H9 (cell line): ENCODE measurements at regions not wholly inside any gene's neighbourhood (a gene's known extent, or its start where the extent isn't known, plus 50 kb on each side); places are given as distances from the start of the nearest gene placed in this dataset.
A peak's percentile ranks its signal among the peaks of the same experiment; 100 is the strongest.

ENCODE experiments used
- DNase-seq: peaks from one replicate; pipeline ENCODE4 v3.0.0-alpha.2; 2017
- H2AFZ ChIP-seq: one replicate; pipeline ENCODE4 v1.6.1; 2013; ENCODE audit warnings: mild to moderate bottlenecking, low read length, control low read depth, moderate library complexity
- H2AK5ac ChIP-seq: 2 replicates; pipeline ENCODE4 v1.6.1; 2013; ENCODE audit warnings: low read length, control low read depth, mixed read lengths; ENCODE audit not compliant: insufficient read length
- H2BK120ac ChIP-seq: one replicate; pipeline ENCODE4 v1.6.1; 2013; ENCODE audit warnings: low read depth, mild to moderate bottlenecking, low read length, control low read depth, inconsistent platforms; ENCODE audit not compliant: poor library complexity, severe bottlenecking
- H2BK12ac ChIP-seq: 2 replicates; pipeline ENCODE4 v1.6.1; 2013; ENCODE audit warnings: low read length, control low read depth, mixed read lengths, low read depth; ENCODE audit not compliant: insufficient read length
- H2BK15ac ChIP-seq: 2 replicates; pipeline ENCODE4 v1.6.1; 2013; ENCODE audit warnings: low read depth, low read length, control low read depth
- H2BK20ac ChIP-seq: one replicate; pipeline ENCODE4 v1.6.1; 2013; ENCODE audit warnings: low read depth, mild to moderate bottlenecking, low read length, control low read depth, inconsistent platforms; ENCODE audit not compliant: poor library complexity, severe bottlenecking
- H2BK5ac ChIP-seq: 2 replicates; pipeline ENCODE4 v1.6.1; 2013; ENCODE audit warnings: low read length, control low read depth, mixed read lengths; ENCODE audit not compliant: insufficient read length
- H3K14ac ChIP-seq: 2 replicates; pipeline ENCODE4 v1.6.1; 2013; ENCODE audit warnings: low read length, control low read depth; ENCODE audit not compliant: insufficient read depth
- H3K18ac ChIP-seq: 2 replicates; pipeline ENCODE4 v1.6.1; 2013; ENCODE audit warnings: low read depth, mild to moderate bottlenecking, mixed read lengths, low read length, control low read depth; ENCODE audit not compliant: insufficient read length
- H3K23ac ChIP-seq: 2 replicates; pipeline ENCODE4 v1.6.1; 2013; ENCODE audit warnings: low read length, control low read depth, mixed read lengths, low read depth; ENCODE audit not compliant: insufficient read length
- H3K23me2 ChIP-seq: 2 replicates; pipeline ENCODE4 v1.6.1; 2013; ENCODE audit warnings: low read depth, mild to moderate bottlenecking, mixed read lengths, low read length, control low read depth; ENCODE audit not compliant: insufficient read length, poor library complexity, severe bottlenecking
- H3K27ac ChIP-seq: 2 replicates; pipeline ENCODE4 v1.5.1; 2013; ENCODE audit warnings: low read length, control low read depth, mixed read lengths, low read depth; ENCODE audit not compliant: insufficient read length
- H3K27me3 ChIP-seq: 2 replicates; pipeline ENCODE4 v1.6.1; 2013; ENCODE audit warnings: low read length, control low read depth, inconsistent platforms; ENCODE audit not compliant: insufficient read depth
- H3K4ac ChIP-seq: 2 replicates; pipeline ENCODE4 v1.6.1; 2013; ENCODE audit warnings: low read depth, mild to moderate bottlenecking, control low read depth, inconsistent platforms, low read length, moderate library complexity
- H3K4me1 ChIP-seq: 2 replicates; pipeline ENCODE4 v1.6.1; 2013; ENCODE audit warnings: low read length, control low read depth, inconsistent platforms; ENCODE audit not compliant: insufficient read depth
- H3K4me2 ChIP-seq: 2 replicates; pipeline ENCODE4 v1.6.1; 2013; ENCODE audit warnings: low read length, control low read depth, mixed read lengths; ENCODE audit not compliant: insufficient read length, insufficient read depth
- H3K56ac ChIP-seq: 2 replicates; pipeline ENCODE4 v1.6.1; 2013; ENCODE audit warnings: low read depth, mild to moderate bottlenecking, mixed read lengths, low read length, control low read depth; ENCODE audit not compliant: insufficient read length
- H3K79me1 ChIP-seq: 2 replicates; pipeline ENCODE4 v1.6.1; 2013; ENCODE audit warnings: low read depth, mild to moderate bottlenecking, moderate library complexity, low read length, control low read depth, inconsistent platforms; ENCODE audit not compliant: insufficient read depth, poor library complexity, severe bottlenecking
- H3K79me2 ChIP-seq: 2 replicates; pipeline ENCODE4 v1.6.1; 2013; ENCODE audit warnings: low read length, control low read depth, inconsistent platforms; ENCODE audit not compliant: insufficient read depth
- H3K9ac ChIP-seq: 2 replicates; pipeline ENCODE4 v1.6.1; 2013; ENCODE audit warnings: low read length, control low read depth, mixed read lengths; ENCODE audit not compliant: insufficient read length; ENCODE audit errors: extremely low read depth
- H3K9me3 ChIP-seq: one replicate; pipeline ENCODE4 v1.6.1; 2013; ENCODE audit warnings: low read depth, low read length, inconsistent platforms; ENCODE audit not compliant: control insufficient read depth
- H3T11ph ChIP-seq: one replicate; pipeline ENCODE4 v1.6.1; 2013; ENCODE audit warnings: mild to moderate bottlenecking, low read length, control low read depth, inconsistent platforms
- H4K20me1 ChIP-seq: one replicate; pipeline ENCODE4 v1.6.1; 2013; ENCODE audit not compliant: control insufficient read depth, insufficient read length, insufficient read depth
- H4K5ac ChIP-seq: 2 replicates; pipeline ENCODE4 v1.6.1; 2013; ENCODE audit warnings: low read depth, mild to moderate bottlenecking, mixed read lengths, low read length, control low read depth; ENCODE audit not compliant: insufficient read length
- H4K8ac ChIP-seq: replicated peaks from 2 replicates; pipeline ENCODE4 v1.6.1; 2013; ENCODE audit warnings: low read length, control low read depth, mixed read lengths, low read depth; ENCODE audit not compliant: insufficient read length
- H4K91ac ChIP-seq: 2 replicates; pipeline ENCODE4 v1.6.1; 2013; ENCODE audit warnings: low read depth, mild to moderate bottlenecking, moderate library complexity, mixed read lengths, low read length, control low read depth; ENCODE audit not compliant: insufficient read length
- H3K27ac Mint-ChIP-seq, 3 experiments: 2 replicates in 2 of 3; 3 replicates in 1 of 3; pipeline ENCODE4 v1.8.0; 2020 to 2021; ENCODE audit warnings: mixed read lengths in 3 of 3, mild to moderate bottlenecking in 1 of 3, moderate library complexity in 1 of 3
- H3K27me3 Mint-ChIP-seq: 2 replicates; pipeline ENCODE4 v1.8.0; 2021; ENCODE audit warnings: low read depth, mild to moderate bottlenecking, moderate library complexity, mixed read lengths
- H3K36me3 Mint-ChIP-seq, 3 experiments: 2 replicates in 2 of 3; 3 replicates in 1 of 3; pipeline ENCODE4 v1.8.0; 2020 to 2021; ENCODE audit warnings: low read depth in 3 of 3, mixed read lengths in 3 of 3; ENCODE audit not compliant: insufficient read depth in 1 of 3
- H3K4me1 Mint-ChIP-seq, 2 experiments: 2 replicates each; pipeline ENCODE4 v1.8.0; 2020; ENCODE audit warnings: mixed read lengths in 2 of 2
- H3K4me3 Mint-ChIP-seq, 2 experiments: 2 replicates in 1 of 2; 3 replicates in 1 of 2; pipeline ENCODE4 v1.8.0; 2020 to 2021; ENCODE audit warnings: mild to moderate bottlenecking in 2 of 2, mixed read lengths in 2 of 2, moderate library complexity in 1 of 2
- H3K9me3 Mint-ChIP-seq, 2 experiments: 2 replicates in 1 of 2; 3 replicates in 1 of 2; pipeline ENCODE4 v1.8.0; 2020; ENCODE audit warnings: mild to moderate bottlenecking in 2 of 2, mixed read lengths in 2 of 2, moderate library complexity in 1 of 2
- WGBS: extraction: QIAGEN DNeasy Blood & Tissue Kit; methylation state at CpG from one replicate; pipeline ENCODE4 v1.1.7; 2013; ENCODE audit warnings: missing lambda C conversion rate, low lambda C conversion rate, mixed read lengths; ENCODE audit not compliant: insufficient read length; ENCODE audit errors: extremely low coverage; 5-methylcytosine and 5-hydroxymethylcytosine counted together
- TF ChIP-seq, protein P1 (sequence below): fragments of 200-600 bp; sonication (generic); conservative IDR thresholded peaks from 3 replicates; pipeline ENCODE4 v1.8.0; 2021; ENCODE audit warnings: antibody characterized with exemption, mild to moderate bottlenecking

DNA sequence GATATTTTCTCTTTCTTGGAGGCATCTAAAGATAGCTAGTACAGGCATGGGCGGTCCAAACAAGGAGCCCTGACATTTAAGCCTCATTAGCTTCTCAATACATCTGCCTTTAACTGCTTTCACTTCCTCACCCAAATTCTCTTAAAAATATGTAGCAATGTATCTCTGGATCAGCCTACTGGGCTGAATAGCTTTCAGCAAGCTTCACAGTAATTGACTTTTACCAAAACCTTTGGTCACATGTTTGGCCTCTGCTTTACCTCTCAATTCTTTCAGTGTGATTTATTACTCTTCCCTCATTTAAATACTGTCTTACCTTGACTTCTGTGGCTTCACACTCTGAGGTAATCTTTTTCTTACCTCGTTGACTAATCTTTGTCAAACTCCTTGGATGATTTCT, 1618.1 kb downstream of the GRIK2 start:
- Histone ChIP-seq H2AK5ac (no peak overlapping the region), H2BK5ac (no peak overlapping the region), H2BK20ac (no peak overlapping the region), H4K91ac (no peak overlapping the region), H3K79me2 (no peaks in the 10 kb centered on the region), H2BK120ac (no peak overlapping the region), H3K56ac (no peak overlapping the region), H2BK12ac (no peak overlapping the region), H3K18ac (no peak overlapping the region), H3K9ac (no peak overlapping the region), H3T11ph (no peak overlapping the region), H3K79me1 (no peaks in the 10 kb centered on the region), H3K27ac (no peak overlapping the region), H3K9me3 (no peaks in the 10 kb centered on the region), H4K5ac (no peak overlapping the region), H2BK15ac (no peak overlapping the region), H4K8ac (no peak overlapping the region), H3K4me1 (no peaks in the 10 kb centered on the region), H3K27me3 (no peaks in the 10 kb centered on the region), H2AFZ (peak overlapping the region; percentile 14), H3K4ac (no peak overlapping the region), H3K23me2 (no peaks in the 10 kb centered on the region), H3K23ac (no peak overlapping the region), H4K20me1 (no peaks in the 10 kb centered on the region), H3K14ac (no peak overlapping the region), H3K4me2 (no peak overlapping the region)
- TF ChIP-seq, protein P1, sequence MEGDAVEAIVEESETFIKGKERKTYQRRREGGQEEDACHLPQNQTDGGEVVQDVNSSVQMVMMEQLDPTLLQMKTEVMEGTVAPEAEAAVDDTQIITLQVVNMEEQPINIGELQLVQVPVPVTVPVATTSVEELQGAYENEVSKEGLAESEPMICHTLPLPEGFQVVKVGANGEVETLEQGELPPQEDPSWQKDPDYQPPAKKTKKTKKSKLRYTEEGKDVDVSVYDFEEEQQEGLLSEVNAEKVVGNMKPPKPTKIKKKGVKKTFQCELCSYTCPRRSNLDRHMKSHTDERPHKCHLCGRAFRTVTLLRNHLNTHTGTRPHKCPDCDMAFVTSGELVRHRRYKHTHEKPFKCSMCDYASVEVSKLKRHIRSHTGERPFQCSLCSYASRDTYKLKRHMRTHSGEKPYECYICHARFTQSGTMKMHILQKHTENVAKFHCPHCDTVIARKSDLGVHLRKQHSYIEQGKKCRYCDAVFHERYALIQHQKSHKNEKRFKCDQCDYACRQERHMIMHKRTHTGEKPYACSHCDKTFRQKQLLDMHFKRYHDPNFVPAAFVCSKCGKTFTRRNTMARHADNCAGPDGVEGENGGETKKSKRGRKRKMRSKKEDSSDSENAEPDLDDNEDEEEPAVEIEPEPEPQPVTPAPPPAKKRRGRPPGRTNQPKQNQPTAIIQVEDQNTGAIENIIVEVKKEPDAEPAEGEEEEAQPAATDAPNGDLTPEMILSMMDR, result no peak
- peaks cover 5% of the 10 kb centered on the region in 2 experiments for H3K4me1 Mint-ChIP-seq
- no peaks in the 10 kb centered on the region for H3K27me3 Mint-ChIP-seq
- H3K9me3 Mint-ChIP-seq, result peaks cover 2 to 14% of the 10 kb centered on the region in 2 experiments; a peak in 3 of 5 replicates
- DNase-seq, result no peak
- H3K4me3 Mint-ChIP-seq, result no peak overlapping the region
- WGBS, result no CpG with 5 or more reads among the region's 2 CpGs
- H3K36me3 Mint-ChIP-seq, result peaks cover 2 to 4% (median 2%) of the 10 kb centered on the region in 3 experiments; a peak in 4 of 7 replicates
- 0 out of 7 replicates have a peak overlapping the region, but pooled peaks of 1 of the 3 experiments have one; percentile 2 for H3K27ac Mint-ChIP-seq
